Activated CD4-positive, alpha-beta T cell treated with anti-CD3 and anti-CD28 coated beads, Interleukin-2, amount 10 ng/mL, durations not matched to agents 24 days and 14 days (primary cell): ENCODE measurements at regions not wholly inside any gene's neighbourhood (a gene's known extent, or its start where the extent isn't known, plus 50 kb on each side); places are given as distances from the start of the nearest gene placed in this dataset.
"Not testable (repeated sequence)": the region's sequence is repeated elsewhere in the genome, so short reads cannot be mapped to it uniquely, and the experiment has no call there.

Experiments
- DNase-seq: peaks from one replicate; pipeline ENCODE4 v3.0.0; 2022
- H3K27ac Mint-ChIP-seq: one replicate; pipeline ENCODE4 v1.8.0; 2022; ENCODE audit warnings: mild to moderate bottlenecking, mixed read lengths
- H3K27me3 Mint-ChIP-seq: one replicate; pipeline ENCODE4 v1.8.0; 2022; ENCODE audit warnings: mixed read lengths
- H3K36me3 Mint-ChIP-seq: one replicate; pipeline ENCODE4 v1.8.0; 2022; ENCODE audit warnings: low read depth, mild to moderate bottlenecking, mixed read lengths
- H3K4me1 Mint-ChIP-seq: one replicate; pipeline ENCODE4 v1.8.0; 2021; ENCODE audit warnings: mixed read lengths
- H3K4me3 Mint-ChIP-seq: one replicate; pipeline ENCODE4 v1.8.0; 2022; ENCODE audit warnings: mild to moderate bottlenecking, moderate library complexity, mixed read lengths
- H3K9me3 Mint-ChIP-seq: one replicate; pipeline ENCODE4 v1.8.0; 2021; ENCODE audit warnings: mixed read lengths
- intact Hi-C: fragments of 100-400 bp; cut with micrococcal nuclease; formaldehyde crosslinking; loops from one replicate; pipeline ENCODE4 v1.15.1; 2023

DNA sequence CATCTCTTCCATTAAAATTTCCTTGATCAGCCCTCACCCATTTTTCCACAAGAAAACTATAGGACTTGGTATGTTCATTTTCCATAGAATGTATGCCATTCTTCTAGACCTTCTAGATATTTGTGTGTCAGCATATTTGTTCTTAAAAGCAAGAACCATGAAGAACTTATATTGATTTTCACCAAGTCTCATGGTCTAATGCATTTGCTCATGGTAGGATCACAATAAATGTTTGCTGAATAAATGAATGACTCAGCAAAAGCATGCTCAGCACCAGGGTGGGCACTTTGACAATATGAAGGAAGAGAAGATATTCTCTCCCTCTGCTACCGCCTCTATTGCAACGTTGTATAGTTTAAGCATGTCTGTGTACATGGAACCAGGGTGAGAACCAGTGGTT, 805.5 kb upstream of the SLC35B3 start:
- intact Hi-C loops = no loop called here
- no peaks in the 10 kb centered on the region for H3K4me1 Mint-ChIP-seq
- no peak overlapping the region for H3K4me3 Mint-ChIP-seq

DNA sequence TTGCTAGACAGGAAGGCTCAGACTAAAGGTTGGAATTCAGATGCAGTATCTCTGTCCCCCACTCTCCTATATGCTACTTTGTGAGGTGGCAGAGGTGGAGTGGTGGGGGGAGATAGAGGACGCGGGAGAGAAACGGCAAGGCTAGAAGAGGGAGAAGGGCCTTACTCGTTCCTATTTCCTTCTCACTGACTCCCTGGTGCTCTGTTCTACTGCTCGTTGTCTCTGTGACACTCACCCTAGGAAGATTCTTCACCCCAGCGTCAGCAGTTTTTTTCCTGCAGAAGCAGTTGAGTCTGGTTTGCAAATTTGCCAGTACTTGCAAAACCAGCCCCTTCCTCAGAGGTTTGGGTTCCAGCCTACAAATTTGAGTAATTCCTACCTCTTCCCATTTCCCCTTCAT, 801.1 kb upstream of the SLC35B3 start:
- Mint-ChIP-seq H3K36me3 (no peaks in the 10 kb centered on the region), H3K4me3 (no peak overlapping the region), H3K27me3 (no peaks in the 10 kb centered on the region), H3K9me3 (no peaks in the 10 kb centered on the region), H3K4me1 (no peaks in the 10 kb centered on the region), H3K27ac (no peak overlapping the region)
- intact Hi-C loops = no loop called here
- DNase-seq = no peak

More for the DNA sequence above, 805.5 kb upstream of the SLC35B3 start:
- H3K36me3 Mint-ChIP-seq = no peaks in the 10 kb centered on the region
- no peaks in the 10 kb centered on the region for H3K27me3 Mint-ChIP-seq
- H3K9me3 Mint-ChIP-seq = no peaks in the 10 kb centered on the region
- H3K27ac Mint-ChIP-seq = no peak overlapping the region
- no peak for DNase-seq

DNA sequence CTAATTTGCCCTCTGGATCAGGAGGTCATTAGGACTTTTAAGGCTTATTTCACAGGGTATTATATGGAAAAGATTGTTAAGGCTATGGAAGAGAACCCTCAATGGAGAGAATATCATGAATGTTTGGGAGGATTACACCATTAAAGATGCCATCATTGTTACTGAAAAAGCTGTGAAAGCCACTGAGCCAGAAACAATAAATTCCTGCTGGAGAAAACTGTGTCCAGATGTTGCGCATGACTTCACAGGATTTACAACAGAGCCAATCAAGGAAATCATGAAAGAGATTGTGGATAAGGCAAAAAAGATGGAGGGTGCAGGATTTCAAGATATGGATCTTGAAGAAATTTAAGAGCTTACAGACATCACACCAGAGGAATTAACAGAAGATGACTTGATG, 798.3 kb upstream of the SLC35B3 start:
- H3K27ac Mint-ChIP-seq = no peak overlapping the region
- H3K4me1 Mint-ChIP-seq = no peaks in the 10 kb centered on the region
- no peak for DNase-seq
- H3K27me3 Mint-ChIP-seq = no peaks in the 10 kb centered on the region
- H3K9me3 Mint-ChIP-seq = no peaks in the 10 kb centered on the region
- intact Hi-C loops = no loop called here
- H3K4me3 Mint-ChIP-seq = no peak overlapping the region
- H3K36me3 Mint-ChIP-seq = no peaks in the 10 kb centered on the region

DNA sequence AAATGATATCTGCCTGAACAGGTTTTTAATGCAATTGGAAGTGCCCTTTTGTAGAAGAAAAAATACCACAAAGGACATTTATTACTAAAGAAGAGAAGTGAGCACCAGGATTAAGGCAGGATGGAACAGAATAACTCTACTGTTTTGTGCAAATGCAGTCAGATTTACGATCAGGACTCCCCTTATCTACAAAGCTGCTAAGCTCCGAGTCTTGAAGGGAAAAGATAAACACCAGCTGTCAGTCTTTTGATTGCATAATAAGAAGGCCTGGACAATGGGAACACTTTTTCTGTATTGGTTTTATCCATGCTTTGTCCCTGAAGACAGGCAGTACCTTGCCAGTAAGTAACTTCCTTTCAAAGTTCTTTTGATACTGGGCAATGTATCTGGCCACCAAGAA, 797.9 kb upstream of the SLC35B3 start:
- intact Hi-C loops = no loop called here
- Mint-ChIP-seq H3K9me3 (no peaks in the 10 kb centered on the region), H3K27me3 (no peaks in the 10 kb centered on the region), H3K4me3 (no peak overlapping the region), H3K4me1 (no peaks in the 10 kb centered on the region), H3K27ac (no peak overlapping the region), H3K36me3 (no peaks in the 10 kb centered on the region)
- DNase-seq = no peak

DNA sequence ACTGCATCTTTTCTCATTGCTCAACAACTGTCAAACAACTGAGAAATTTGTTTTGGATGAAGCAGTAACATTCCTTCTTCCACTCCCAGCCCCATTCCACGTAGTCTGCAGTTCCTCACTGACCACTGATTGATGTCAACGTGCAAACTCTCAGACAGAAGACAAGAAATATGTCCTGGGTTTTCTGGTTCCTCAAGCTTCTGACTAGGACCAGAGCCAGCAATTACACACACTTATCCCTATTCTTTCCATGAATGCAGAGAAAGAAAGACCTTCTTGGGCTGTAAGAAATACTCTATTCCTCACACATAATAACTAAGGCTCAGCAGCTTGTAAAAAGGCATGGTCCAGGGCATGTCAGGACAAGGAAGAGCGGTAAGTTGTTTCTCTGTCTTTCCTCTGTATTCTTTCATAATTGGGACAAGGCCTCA, 790.1 kb upstream of the SLC35B3 start:
- no peak for DNase-seq
- Mint-ChIP-seq H3K27ac (no peak overlapping the region), H3K36me3 (no peaks in the 10 kb centered on the region), H3K4me3 (no peak overlapping the region), H3K4me1 (no peaks in the 10 kb centered on the region), H3K27me3 (no peaks in the 10 kb centered on the region), H3K9me3 (peaks cover 4% of the 10 kb centered on the region)
- intact Hi-C loops = no loop called here

DNA sequence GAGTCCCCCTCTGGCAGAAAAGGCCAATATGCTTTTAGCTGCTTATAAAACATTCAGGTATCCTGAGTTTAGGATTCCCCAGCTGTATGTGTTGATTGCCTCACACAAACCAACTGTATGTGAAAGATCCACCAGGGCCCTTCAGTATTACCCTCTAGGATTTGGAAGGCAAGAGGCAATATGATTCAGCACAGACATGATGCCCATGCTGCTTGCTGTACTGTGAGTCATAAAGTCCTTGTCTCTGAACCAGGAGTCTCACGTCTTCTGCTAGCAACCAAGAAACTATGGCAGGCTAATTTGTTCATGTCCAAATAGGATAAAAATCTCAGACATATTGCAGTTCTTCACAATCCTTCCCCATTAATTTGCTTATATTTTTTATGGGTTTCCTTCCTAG, 789.2 kb upstream of the SLC35B3 start:
- no peak for DNase-seq
- no peaks in the 10 kb centered on the region for H3K27me3 Mint-ChIP-seq

DNA sequence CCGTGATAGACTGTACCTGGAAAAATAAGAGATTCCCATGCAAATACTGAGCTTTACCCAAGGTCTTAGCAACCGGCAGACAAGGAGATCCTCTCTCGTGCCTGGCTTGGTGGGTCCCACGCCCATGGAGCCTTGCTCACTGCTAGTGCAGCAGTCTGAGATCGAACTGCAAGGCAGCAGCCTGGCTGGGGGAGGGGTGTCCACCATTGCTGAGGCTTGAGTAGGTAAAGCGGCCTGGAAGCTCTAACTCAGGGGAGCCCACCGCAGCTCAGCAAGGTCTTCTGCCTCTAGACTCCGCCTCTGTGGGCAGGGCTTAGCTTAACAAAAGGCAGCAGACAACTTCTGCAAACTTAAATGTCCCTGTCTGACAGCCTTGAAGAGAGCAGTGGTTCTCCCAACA, 778.4 kb upstream of the SLC35B3 start:
- H3K9me3 Mint-ChIP-seq, H3K27ac Mint-ChIP-seq, intact Hi-C loops: not testable (repeated sequence)

More for the DNA sequence above, 789.2 kb upstream of the SLC35B3 start:
- no peaks in the 10 kb centered on the region for H3K36me3 Mint-ChIP-seq
- H3K9me3 Mint-ChIP-seq = peaks cover 5% of the 10 kb centered on the region
- intact Hi-C loops = no loop called here
- no peak overlapping the region for H3K4me3 Mint-ChIP-seq
- no peak overlapping the region for H3K27ac Mint-ChIP-seq
- H3K4me1 Mint-ChIP-seq = no peaks in the 10 kb centered on the region

DNA sequence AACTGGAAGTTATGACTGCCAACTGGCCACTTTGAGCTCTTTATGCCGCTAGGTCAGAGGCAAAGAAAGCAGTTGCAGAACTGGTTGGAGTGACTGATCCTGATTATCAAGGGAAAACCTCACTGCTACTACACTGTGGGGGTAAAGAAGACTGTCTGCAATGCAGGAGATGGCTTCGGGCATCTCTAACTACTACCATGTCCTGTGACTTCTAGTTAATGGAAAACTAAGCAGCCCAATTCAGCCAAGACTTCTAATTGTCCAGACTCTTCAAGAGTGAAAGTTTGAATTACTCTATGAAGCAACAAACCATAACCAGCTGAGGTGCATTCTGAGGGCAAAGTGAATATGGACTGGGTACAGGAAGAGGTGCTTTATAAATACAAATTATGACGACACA, 773.6 kb upstream of the SLC35B3 start:
- no peaks in the 10 kb centered on the region for H3K9me3 Mint-ChIP-seq
- no peaks in the 10 kb centered on the region for H3K36me3 Mint-ChIP-seq
- no peaks in the 10 kb centered on the region for H3K27me3 Mint-ChIP-seq
- H3K4me3 Mint-ChIP-seq = no peak overlapping the region
- no peak for DNase-seq
- no peak overlapping the region for H3K27ac Mint-ChIP-seq
- intact Hi-C loops = no loop called here
- no peaks in the 10 kb centered on the region for H3K4me1 Mint-ChIP-seq

More for the DNA sequence above, 778.4 kb upstream of the SLC35B3 start:
- H3K4me3 Mint-ChIP-seq, H3K4me1 Mint-ChIP-seq, H3K36me3 Mint-ChIP-seq, DNase-seq, H3K27me3 Mint-ChIP-seq: not testable (repeated sequence)

DNA sequence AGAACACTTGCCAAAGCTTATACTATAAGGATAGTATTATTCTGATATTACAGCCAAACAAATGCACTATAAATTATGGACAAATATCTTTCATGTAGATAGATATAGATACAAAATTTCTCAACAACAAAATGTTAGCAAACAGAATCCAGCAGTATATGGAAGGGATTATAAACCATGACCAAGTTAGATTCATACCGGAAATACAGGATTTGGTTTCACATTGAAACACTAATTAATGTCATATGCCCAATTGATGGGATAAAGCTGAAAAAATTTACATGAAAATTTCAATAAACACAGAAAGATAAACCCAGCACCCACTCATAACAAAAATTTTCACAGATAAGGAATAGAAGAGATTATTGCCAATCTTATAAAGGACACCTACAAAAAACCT, 770.3 kb upstream of the SLC35B3 start:
- Mint-ChIP-seq H3K27ac (no peak overlapping the region), H3K4me3 (no peak overlapping the region), H3K27me3 (no peaks in the 10 kb centered on the region), H3K9me3 (no peaks in the 10 kb centered on the region), H3K36me3 (no peaks in the 10 kb centered on the region), H3K4me1 (no peaks in the 10 kb centered on the region)
- intact Hi-C loops = no loop called here
- DNase-seq = no peak

DNA sequence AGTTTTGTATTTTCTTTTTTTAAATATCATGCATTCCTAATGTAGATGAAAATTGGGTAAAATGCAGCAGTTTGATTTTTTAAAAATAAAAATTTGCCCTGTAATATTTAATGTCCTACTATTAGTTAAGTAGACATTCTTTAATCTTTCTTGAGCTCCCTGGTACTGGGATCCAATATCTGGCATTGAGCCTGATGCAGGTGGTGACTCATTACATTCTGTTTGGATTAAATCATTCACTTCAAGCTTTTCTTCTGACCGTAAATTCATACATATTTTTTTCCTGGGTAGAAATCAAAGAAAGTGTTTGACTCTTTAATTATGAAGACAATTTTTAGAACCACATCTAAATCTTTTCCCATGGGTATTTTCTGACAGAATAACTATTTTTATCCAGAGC, 768.8 kb upstream of the SLC35B3 start:
- H3K27me3 Mint-ChIP-seq = no peaks in the 10 kb centered on the region
- no peaks in the 10 kb centered on the region for H3K4me1 Mint-ChIP-seq
- no peaks in the 10 kb centered on the region for H3K9me3 Mint-ChIP-seq
- H3K4me3 Mint-ChIP-seq = no peak overlapping the region
- intact Hi-C loops = no loop called here
- no peaks in the 10 kb centered on the region for H3K36me3 Mint-ChIP-seq
- no peak overlapping the region for H3K27ac Mint-ChIP-seq
- DNase-seq = no peak

DNA sequence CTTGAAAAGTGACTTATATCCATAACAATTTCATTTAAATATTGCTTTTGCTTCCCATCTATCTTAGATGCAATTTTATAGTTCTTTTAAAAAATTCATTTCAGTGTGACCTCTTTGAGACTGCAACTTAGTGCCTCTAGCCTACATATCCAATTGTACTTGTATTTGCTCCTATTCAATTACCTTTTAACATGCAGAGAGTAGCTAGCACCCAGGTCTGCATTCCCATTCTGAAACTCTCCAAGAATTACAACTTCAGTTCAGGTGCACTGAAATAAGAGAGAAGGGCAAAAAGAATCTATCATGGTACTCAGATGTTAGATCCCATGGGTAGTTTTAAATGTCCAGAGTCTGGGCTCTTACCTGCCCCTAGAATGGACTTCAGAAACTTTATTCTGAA, 765.4 kb upstream of the SLC35B3 start:
- no peaks in the 10 kb centered on the region for H3K4me1 Mint-ChIP-seq
- H3K36me3 Mint-ChIP-seq = no peaks in the 10 kb centered on the region
- H3K9me3 Mint-ChIP-seq = no peaks in the 10 kb centered on the region
- H3K27ac Mint-ChIP-seq = no peak overlapping the region
- no peaks in the 10 kb centered on the region for H3K27me3 Mint-ChIP-seq
- no peak overlapping the region for H3K4me3 Mint-ChIP-seq
- intact Hi-C loops = no loop called here
- DNase-seq = no peak

DNA sequence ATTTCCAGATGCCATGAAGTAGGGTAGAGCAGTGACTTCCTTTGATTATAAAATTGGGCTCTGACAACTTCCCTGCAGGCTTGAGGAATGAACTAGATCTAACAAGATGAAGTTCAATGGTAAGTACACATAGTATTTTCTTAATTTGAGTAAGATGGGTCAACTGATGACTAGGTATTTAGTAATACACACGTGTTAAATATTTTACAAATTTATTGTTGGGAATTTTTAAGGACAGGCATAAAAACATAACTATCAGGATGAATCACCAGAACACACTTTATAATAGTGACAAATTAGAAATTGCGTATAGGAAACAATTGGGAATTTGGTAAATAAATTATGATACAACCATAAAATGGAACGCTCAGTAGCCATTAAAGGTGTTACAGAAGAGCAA, 762.4 kb upstream of the SLC35B3 start:
- intact Hi-C loops = no loop called here

DNA sequence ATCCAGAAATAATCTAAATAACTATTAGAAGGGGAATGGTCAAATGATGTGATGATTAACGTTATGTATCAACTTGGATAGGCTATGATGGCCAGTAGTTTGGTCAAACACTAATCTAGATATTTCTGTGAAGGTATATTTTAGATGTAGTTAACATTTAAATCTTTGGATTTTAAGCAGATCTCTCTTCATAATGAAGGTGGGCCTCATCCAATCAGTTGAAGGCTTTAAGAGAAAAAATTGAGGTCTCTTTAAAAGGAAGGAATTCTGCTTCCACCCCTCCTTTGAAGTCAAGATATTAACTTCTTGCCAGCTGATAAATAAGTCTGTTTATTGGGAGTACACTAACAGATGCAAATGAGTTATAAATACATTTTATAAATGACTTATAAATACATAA, 760.0 kb upstream of the SLC35B3 start:
- Mint-ChIP-seq H3K36me3 (no peaks in the 10 kb centered on the region), H3K27ac (no peak overlapping the region), H3K9me3 (no peaks in the 10 kb centered on the region), H3K4me1 (no peaks in the 10 kb centered on the region), H3K27me3 (no peaks in the 10 kb centered on the region), H3K4me3 (no peak overlapping the region)
- intact Hi-C loops = no loop called here
- DNase-seq = no peak

More for the DNA sequence above, 762.4 kb upstream of the SLC35B3 start:
- no peak for DNase-seq
- H3K4me1 Mint-ChIP-seq = no peaks in the 10 kb centered on the region
- H3K36me3 Mint-ChIP-seq = no peaks in the 10 kb centered on the region
- H3K27me3 Mint-ChIP-seq = no peaks in the 10 kb centered on the region
- no peak overlapping the region for H3K27ac Mint-ChIP-seq
- no peak overlapping the region for H3K4me3 Mint-ChIP-seq
- H3K9me3 Mint-ChIP-seq = no peaks in the 10 kb centered on the region

DNA sequence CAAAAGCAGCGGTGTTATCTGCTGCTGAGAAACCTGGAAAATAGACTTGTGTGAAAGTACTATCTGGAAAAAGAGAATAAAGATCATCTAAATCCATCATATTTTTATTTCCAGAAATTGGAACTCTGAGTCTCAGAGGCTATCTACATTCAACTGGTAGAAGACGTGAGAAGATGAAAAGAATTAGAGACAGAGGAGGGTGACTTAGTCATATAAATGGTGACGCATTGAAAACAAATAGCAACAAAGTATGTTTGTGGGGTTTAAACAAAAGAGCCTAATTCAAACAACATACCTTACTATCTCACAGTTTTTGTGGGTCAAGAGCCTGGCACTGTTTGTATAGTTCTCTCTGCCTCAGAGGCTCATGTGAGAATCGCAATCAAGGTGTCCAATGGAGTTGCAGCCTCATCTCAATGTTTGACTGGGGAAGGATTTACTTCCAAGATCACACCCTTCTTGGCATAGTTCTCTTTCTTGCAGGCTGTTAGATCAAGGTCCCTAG, 757.1 kb upstream of the SLC35B3 start:
- no peak for DNase-seq
- H3K27ac Mint-ChIP-seq = no peak overlapping the region
- no peaks in the 10 kb centered on the region for H3K9me3 Mint-ChIP-seq
- intact Hi-C loops = no loop called here
- no peaks in the 10 kb centered on the region for H3K36me3 Mint-ChIP-seq
- no peaks in the 10 kb centered on the region for H3K27me3 Mint-ChIP-seq
- H3K4me1 Mint-ChIP-seq = no peaks in the 10 kb centered on the region
- H3K4me3 Mint-ChIP-seq = no peak overlapping the region

DNA sequence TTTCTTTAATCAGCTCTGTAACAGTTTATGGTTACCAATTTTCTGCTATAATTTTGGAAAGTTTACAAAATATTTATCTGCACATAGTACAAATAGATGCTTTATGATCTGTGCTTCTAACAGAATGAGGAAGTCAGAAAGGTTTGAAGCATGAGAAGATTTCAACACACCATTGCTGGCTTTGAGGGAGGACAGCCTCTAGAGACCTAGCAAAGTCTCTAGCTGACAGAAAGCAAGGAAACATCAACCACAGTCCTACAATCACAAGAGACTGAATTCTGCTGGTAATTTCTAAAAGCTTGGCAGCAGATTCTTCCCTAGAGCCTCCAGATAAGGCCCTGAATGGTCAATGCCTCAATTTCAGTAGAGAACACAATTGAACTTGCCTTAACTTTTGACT, 750.8 kb upstream of the SLC35B3 start:
- H3K36me3 Mint-ChIP-seq = no peaks in the 10 kb centered on the region
- H3K4me1 Mint-ChIP-seq = no peaks in the 10 kb centered on the region
- H3K4me3 Mint-ChIP-seq = no peak overlapping the region
- no peak for DNase-seq
- no peaks in the 10 kb centered on the region for H3K9me3 Mint-ChIP-seq
- H3K27ac Mint-ChIP-seq = no peak overlapping the region
- H3K27me3 Mint-ChIP-seq = no peaks in the 10 kb centered on the region
- intact Hi-C loops = no loop called here
